ENCODE measurements at regions not wholly inside any gene's neighbourhood (a gene's known extent, or its start where the extent isn't known, plus 50 kb on each side); places are given as distances from the start of the nearest gene placed in this dataset.

- TF ChIP-seq CTCF (IDR thresholded peaks at IDR 0.05; ENCODE audit: low read depth, low read length, missing input control) (no peak), RAD21 (IDR thresholded peaks at IDR 0.05) (no peak), EGR1 (IDR thresholded peaks at IDR 0.05; ENCODE audit: low read depth in 2 of 2) (no peak), SP1 (IDR thresholded peaks at IDR 0.05) (no peak), FOXA2 (IDR thresholded peaks at IDR 0.05) (no peak), TAF1 (conservative IDR thresholded peaks at IDR 0.05) (no peak), JUND (IDR thresholded peaks at IDR 0.05) (no peak), YY1 (IDR thresholded peaks at IDR 0.05) (no peak)
- TF ChIP-seq, protein P1, sequence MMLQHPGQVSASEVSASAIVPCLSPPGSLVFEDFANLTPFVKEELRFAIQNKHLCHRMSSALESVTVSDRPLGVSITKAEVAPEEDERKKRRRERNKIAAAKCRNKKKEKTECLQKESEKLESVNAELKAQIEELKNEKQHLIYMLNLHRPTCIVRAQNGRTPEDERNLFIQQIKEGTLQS (IDR thresholded peaks at IDR 0.05) = no peak
These were observed 195.6 kb downstream of the FSIP2 start for GRCh38 chr2:185934232-185934631.

Data from liver (tissue), 3 donors.